ENCODE measurements at regions not wholly inside any gene's neighbourhood (a gene's known extent, or its start where the extent isn't known, plus 50 kb on each side); places are given as distances from the start of the nearest gene placed in this dataset.

DNA sequence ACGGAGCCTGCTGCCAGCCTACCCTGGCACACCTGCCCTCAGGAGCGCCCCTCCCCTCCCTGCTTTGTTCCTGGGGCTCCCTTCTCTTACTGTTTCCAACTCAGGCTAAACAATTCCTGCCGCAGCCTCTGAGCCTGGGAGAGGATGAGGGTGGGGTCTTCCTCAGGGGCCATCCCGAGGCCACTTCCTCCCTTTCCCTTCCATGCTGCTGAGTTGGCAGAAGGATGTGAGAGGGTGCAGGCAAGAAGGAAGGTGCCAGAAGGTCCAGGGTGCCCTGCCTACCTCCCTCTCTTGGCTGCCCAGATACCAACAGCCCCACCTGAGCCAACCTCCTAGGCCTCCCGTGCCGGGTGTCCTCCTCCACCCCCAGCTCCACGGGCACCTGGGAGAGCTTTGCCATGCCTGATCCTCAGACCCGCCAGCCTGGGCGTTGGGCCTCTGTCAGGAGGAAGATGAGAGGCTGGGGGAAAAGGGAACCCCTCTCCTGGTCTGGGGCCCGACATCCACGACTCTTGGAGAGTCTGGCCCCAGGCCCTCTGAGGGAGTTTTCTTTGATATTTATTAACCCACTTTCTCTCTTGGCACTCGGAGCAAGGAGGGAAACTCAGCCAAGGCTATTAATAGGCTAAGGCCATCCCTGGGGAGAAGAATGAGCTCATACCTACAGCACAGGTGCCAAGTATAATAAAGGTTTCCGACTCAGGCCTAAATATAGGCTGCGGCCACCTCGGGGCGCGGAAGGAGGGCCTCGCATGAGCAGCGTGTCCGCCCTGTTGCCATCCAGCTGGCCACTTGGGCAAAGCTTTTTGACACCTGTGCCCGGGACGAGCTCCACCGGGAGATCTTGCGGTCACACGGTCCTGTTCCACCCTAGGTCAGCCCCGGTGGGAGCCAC lies 232.0 kb downstream of the ENGASE start:
- no peak overlapping the region for H3K27ac ChIP-seq (ENCODE audit: low read length)
- no peak overlapping the region for H3K4me3 ChIP-seq (ENCODE audit: low read depth in 1 of 2, low read length in 2 of 2)
- H3K4me1 ChIP-seq (ENCODE audit: control insufficient read depth in 1 of 2, insufficient read depth in 2 of 2, low read length in 2 of 2): peaks cover 0 to 23% of the 10 kb centered on the region in 2 donors
- H3K9me3 ChIP-seq (ENCODE audit: control insufficient read depth in 1 of 2, low read length in 2 of 2): no peaks in the 10 kb centered on the region
- H3K27me3 ChIP-seq (ENCODE audit: low read depth, low read length): no peaks in the 10 kb centered on the region
- no peaks in the 10 kb centered on the region for H3K36me3 ChIP-seq (ENCODE audit: control insufficient read depth in 1 of 2, insufficient read depth in 2 of 2, low read length in 2 of 2)

DNA sequence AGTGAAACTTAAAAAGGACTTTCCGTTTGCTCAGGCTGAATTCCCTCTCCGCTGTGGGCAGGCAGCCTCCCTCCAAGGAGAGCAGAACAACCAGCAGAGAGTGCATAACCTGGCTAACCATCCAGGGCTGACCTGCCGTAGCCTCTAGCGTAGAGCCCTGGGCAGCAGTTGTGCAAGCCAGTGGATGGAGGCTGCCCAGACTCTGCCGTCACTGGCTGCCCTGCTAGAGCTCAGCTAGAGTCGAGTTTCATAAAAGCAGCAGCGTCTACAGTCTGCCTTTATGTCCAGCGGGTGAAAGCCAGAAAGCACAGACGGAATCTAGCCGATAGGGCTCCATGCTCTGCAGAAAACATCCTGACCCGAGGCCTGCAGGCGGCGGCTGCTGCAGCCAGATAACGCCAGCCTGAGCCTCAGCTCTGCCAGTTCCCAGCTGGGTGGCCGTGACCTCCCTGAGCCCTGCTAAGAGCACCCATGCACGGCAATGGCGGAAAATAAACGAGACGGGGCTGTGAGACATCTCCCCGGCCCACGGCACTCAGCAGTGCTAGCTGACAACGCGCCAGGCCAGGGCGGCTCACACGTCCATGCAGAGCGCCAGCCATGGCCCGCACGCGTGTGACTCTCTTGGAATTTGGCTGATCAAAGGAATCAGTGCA lies 231.3 kb downstream of the ENGASE start:
- Histone ChIP-seq H3K27me3 (ENCODE audit: low read depth, low read length) (no peaks in the 10 kb centered on the region), H3K27ac (ENCODE audit: low read length) (no peak overlapping the region), H3K4me1 (ENCODE audit: control insufficient read depth in 1 of 2, insufficient read depth in 2 of 2, low read length in 2 of 2) (peaks cover 0 to 23% of the 10 kb centered on the region in 2 donors), H3K4me3 (ENCODE audit: low read depth in 1 of 2, low read length in 2 of 2) (no peak overlapping the region), H3K9me3 (ENCODE audit: control insufficient read depth in 1 of 2, low read length in 2 of 2) (no peaks in the 10 kb centered on the region), H3K36me3 (ENCODE audit: control insufficient read depth in 1 of 2, insufficient read depth in 2 of 2, low read length in 2 of 2) (no peaks in the 10 kb centered on the region)

DNA sequence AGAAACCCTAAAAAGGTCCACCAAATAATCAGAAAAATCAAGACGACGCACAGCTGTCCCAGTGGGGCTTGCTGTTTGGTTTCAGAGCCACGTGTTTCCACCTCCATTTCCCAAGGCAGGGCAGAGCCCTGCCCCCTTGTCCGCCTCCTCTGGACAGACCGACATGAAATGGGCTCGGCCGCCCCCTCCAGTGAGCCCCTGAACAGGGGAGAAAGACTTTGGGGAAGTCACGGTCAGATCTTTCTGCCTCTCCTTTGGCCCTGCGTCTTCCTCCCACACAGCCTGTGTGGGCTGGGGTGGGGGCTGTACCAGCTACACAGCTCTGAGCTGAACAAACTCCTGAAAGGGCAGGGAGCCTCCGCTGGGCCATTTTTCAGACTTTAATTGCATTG lies 230.7 kb downstream of the ENGASE start:
- Histone ChIP-seq H3K27me3 (ENCODE audit: low read depth, low read length) (no peaks in the 10 kb centered on the region), H3K4me3 (ENCODE audit: low read depth in 1 of 2, low read length in 2 of 2) (no peak overlapping the region), H3K4me1 (ENCODE audit: control insufficient read depth in 1 of 2, insufficient read depth in 2 of 2, low read length in 2 of 2) (peaks cover 0 to 23% of the 10 kb centered on the region in 2 donors), H3K9me3 (ENCODE audit: control insufficient read depth in 1 of 2, low read length in 2 of 2) (no peaks in the 10 kb centered on the region), H3K36me3 (ENCODE audit: control insufficient read depth in 1 of 2, insufficient read depth in 2 of 2, low read length in 2 of 2) (no peaks in the 10 kb centered on the region), H3K27ac (ENCODE audit: low read length) (no peak overlapping the region)

DNA sequence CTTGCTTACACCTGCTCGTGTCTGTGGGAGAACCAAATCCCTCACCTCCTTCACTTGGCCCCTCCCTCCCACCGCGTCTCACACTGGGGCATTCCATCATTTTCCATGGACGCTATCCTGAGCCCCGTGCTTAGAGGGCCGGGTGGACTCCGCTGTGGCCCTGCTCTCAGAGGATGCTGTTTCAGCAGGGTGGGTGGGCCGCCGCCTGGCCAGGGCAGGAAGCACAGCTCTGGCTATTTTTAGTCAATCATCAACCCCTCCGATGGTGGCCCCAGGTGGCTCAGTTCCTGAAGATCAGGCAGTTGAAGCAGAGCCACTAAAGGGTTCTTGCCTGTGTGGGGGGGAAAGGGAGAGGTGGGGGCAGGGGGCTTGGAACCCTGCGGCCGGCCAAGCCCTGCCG lies 230.3 kb downstream of the ENGASE start:
- Histone ChIP-seq H3K4me1 (ENCODE audit: control insufficient read depth in 1 of 2, insufficient read depth in 2 of 2, low read length in 2 of 2) (peaks cover 0 to 23% of the 10 kb centered on the region in 2 donors), H3K4me3 (ENCODE audit: low read depth in 1 of 2, low read length in 2 of 2) (no peak overlapping the region), H3K36me3 (ENCODE audit: control insufficient read depth in 1 of 2, insufficient read depth in 2 of 2, low read length in 2 of 2) (no peaks in the 10 kb centered on the region), H3K27ac (ENCODE audit: low read length) (no peak overlapping the region), H3K27me3 (ENCODE audit: low read depth, low read length) (no peaks in the 10 kb centered on the region), H3K9me3 (ENCODE audit: control insufficient read depth in 1 of 2, low read length in 2 of 2) (no peaks in the 10 kb centered on the region)

DNA sequence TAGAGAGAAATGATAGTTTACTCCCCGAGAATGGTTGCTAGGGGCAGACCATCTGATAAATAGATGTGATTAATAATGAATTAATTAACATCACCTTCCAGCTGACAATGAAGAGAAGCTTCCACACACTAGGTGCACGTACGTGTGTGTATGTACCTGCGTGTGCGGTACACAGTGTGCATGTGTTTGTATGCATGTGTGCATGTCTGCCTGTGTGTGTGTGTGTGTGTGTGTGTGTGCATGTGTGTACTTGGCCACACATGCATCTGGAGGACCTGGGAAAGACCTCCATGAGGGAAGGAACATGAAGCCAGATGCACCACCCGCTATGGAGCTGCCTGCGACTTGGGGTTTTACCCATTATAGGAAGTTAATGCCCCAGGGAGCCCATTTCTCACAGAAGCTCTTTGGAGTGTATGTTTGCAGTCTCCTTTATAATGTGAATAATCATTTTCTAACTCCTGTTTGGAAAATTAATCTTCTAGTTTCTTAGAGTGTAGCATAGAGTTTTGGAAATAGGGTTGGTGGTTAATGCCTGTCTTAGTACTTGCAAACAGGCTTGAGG lies 229.1 kb downstream of the ENGASE start:
- Histone ChIP-seq H3K27me3 (ENCODE audit: low read depth, low read length) (no peaks in the 10 kb centered on the region), H3K36me3 (ENCODE audit: control insufficient read depth in 1 of 2, insufficient read depth in 2 of 2, low read length in 2 of 2) (no peaks in the 10 kb centered on the region), H3K4me1 (ENCODE audit: control insufficient read depth in 1 of 2, insufficient read depth in 2 of 2, low read length in 2 of 2) (peaks cover 0 to 23% of the 10 kb centered on the region in 2 donors), H3K4me3 (ENCODE audit: low read depth in 1 of 2, low read length in 2 of 2) (no peak overlapping the region), H3K27ac (ENCODE audit: low read length) (no peak overlapping the region), H3K9me3 (ENCODE audit: control insufficient read depth in 1 of 2, low read length in 2 of 2) (no peaks in the 10 kb centered on the region)

DNA sequence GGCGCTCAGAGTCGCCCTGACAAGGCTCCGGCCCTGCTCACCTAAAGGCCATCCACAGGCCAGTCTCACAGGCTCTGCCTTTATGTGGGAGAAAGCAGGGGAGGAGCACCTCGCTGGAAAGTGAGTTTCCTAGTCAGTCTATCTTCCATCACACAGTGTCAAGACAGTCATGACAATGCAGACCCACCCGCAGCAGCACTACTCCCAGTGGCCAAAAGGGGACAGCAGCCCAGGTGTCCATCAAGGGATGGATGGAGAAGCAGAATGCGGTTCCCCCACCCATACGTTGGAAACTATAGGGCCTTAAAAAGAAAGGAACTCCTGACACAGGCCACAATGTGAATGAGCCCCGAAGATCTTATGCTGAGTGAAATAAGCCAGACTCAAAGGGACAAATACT lies 226.8 kb downstream of the ENGASE start:
- H3K27ac ChIP-seq (ENCODE audit: low read length): no peak overlapping the region
- H3K27me3 ChIP-seq (ENCODE audit: low read depth, low read length): no peaks in the 10 kb centered on the region
- no peaks in the 10 kb centered on the region for H3K9me3 ChIP-seq (ENCODE audit: control insufficient read depth in 1 of 2, low read length in 2 of 2)
- H3K4me3 ChIP-seq (ENCODE audit: low read depth in 1 of 2, low read length in 2 of 2): no peak overlapping the region
- H3K4me1 ChIP-seq (ENCODE audit: control insufficient read depth in 1 of 2, insufficient read depth in 2 of 2, low read length in 2 of 2): peaks cover 0 to 14% of the 10 kb centered on the region in 2 donors
- no peaks in the 10 kb centered on the region for H3K36me3 ChIP-seq (ENCODE audit: control insufficient read depth in 1 of 2, insufficient read depth in 2 of 2, low read length in 2 of 2)

DNA sequence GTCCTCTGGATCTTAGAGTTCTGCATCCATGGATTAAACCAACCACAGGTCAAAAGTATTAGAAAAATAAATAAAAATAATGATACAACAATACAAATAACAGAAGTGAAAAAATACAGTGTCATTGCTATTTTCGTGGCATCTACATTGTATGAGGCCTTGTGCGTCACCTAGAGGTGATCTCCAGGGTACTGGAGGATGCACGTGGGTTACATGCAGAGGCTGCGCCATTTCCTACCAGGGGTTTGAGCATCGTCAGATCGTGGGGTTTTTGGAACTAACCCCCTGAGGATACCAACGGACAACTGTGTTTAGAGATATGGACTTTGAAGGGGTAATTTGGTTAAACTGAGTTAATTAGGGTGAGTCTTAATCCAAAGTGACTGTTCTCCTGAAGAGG lies 224.7 kb downstream of the ENGASE start:
- H3K27me3 ChIP-seq (ENCODE audit: low read depth, low read length): no peaks in the 10 kb centered on the region
- no peaks in the 10 kb centered on the region for H3K9me3 ChIP-seq (ENCODE audit: control insufficient read depth in 1 of 2, low read length in 2 of 2)
- no peak overlapping the region for H3K27ac ChIP-seq (ENCODE audit: low read length)
- no peaks in the 10 kb centered on the region for H3K36me3 ChIP-seq (ENCODE audit: control insufficient read depth in 1 of 2, insufficient read depth in 2 of 2, low read length in 2 of 2)
- no peaks in the 10 kb centered on the region for H3K4me1 ChIP-seq (ENCODE audit: control insufficient read depth in 1 of 2, insufficient read depth in 2 of 2, low read length in 2 of 2)
- H3K4me3 ChIP-seq (ENCODE audit: low read depth in 1 of 2, low read length in 2 of 2): no peak overlapping the region

DNA sequence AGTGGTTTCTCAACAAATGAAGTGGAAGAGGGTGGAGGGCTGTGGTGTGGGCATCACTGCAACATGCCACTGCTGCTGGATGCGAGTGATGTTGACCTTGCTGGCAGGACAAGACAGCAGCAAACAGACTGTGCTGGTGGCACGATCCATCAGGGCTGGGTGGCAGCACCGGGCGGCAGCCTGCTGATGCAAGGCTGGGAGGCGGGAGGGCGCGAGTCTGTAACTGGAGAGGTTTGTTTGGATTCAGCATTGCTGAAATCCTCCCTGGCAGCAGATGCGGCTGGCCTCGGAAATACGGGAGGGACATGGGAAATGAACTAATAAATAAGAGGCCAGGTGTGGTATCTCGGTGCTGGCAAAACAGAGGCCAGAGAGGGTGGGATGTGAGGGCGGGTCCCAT lies 224.2 kb downstream of the ENGASE start:
- no peaks in the 10 kb centered on the region for H3K27me3 ChIP-seq (ENCODE audit: low read depth, low read length)

DNA sequence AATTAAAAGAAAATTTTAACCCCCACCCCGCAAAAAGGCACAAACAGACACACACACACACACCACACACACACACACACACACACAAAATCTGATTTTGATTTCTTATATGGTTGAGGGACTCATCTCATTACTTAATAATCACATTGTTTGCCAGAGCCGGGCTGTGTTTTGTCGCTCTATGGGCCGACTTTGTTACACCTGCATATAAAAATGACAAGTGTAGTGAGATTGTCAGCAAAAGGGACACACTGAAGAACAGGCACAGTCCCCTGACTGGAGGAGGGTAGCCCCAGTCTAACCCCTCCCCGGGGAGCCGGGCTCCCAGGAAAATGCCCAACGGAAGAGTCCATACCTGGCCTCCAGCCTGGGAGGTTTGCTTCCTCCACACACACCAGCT lies 221.6 kb downstream of the ENGASE start:
- no peaks in the 10 kb centered on the region for H3K9me3 ChIP-seq (ENCODE audit: control insufficient read depth in 1 of 2, low read length in 2 of 2)
- H3K27ac ChIP-seq (ENCODE audit: low read length): no peak overlapping the region
- H3K27me3 ChIP-seq (ENCODE audit: low read depth, low read length): no peaks in the 10 kb centered on the region
- no peak overlapping the region for H3K4me3 ChIP-seq (ENCODE audit: low read depth in 1 of 2, low read length in 2 of 2)
- H3K4me1 ChIP-seq (ENCODE audit: control insufficient read depth in 1 of 2, insufficient read depth in 2 of 2, low read length in 2 of 2): no peaks in the 10 kb centered on the region
- no peaks in the 10 kb centered on the region for H3K36me3 ChIP-seq (ENCODE audit: control insufficient read depth in 1 of 2, insufficient read depth in 2 of 2, low read length in 2 of 2)

More for the DNA sequence above, 224.2 kb downstream of the ENGASE start:
- H3K4me3 ChIP-seq (ENCODE audit: low read depth in 1 of 2, low read length in 2 of 2): no peak overlapping the region
- H3K4me1 ChIP-seq (ENCODE audit: control insufficient read depth in 1 of 2, insufficient read depth in 2 of 2, low read length in 2 of 2): no peaks in the 10 kb centered on the region
- no peak overlapping the region for H3K27ac ChIP-seq (ENCODE audit: low read length)
- no peaks in the 10 kb centered on the region for H3K9me3 ChIP-seq (ENCODE audit: control insufficient read depth in 1 of 2, low read length in 2 of 2)
- no peaks in the 10 kb centered on the region for H3K36me3 ChIP-seq (ENCODE audit: control insufficient read depth in 1 of 2, insufficient read depth in 2 of 2, low read length in 2 of 2)

DNA sequence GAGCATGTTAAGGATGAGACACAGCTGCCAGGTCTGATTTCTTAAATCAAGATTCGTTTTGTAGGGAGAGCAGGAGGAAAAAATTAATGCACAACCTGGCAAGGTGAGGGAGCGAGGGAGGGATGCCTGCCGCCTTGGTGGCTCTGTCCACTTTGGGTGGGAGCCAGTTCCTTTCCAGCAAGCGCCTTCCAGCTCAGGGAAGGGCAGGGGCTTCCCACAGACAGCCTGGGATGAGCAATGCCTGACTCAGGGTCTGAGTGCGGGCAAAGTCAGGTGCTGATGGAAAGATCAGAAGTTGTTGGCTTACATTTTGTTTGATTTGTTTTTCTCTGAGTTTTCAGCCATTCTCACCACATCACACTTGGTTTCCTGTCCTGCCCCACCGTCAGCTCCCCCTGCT lies 220.7 kb downstream of the ENGASE start:
- H3K4me3 ChIP-seq (ENCODE audit: low read depth in 1 of 2, low read length in 2 of 2): no peak overlapping the region
- H3K36me3 ChIP-seq (ENCODE audit: control insufficient read depth in 1 of 2, insufficient read depth in 2 of 2, low read length in 2 of 2): no peaks in the 10 kb centered on the region
- H3K9me3 ChIP-seq (ENCODE audit: control insufficient read depth in 1 of 2, low read length in 2 of 2): no peaks in the 10 kb centered on the region
- no peak overlapping the region for H3K27ac ChIP-seq (ENCODE audit: low read length)
- no peaks in the 10 kb centered on the region for H3K27me3 ChIP-seq (ENCODE audit: low read depth, low read length)
- H3K4me1 ChIP-seq (ENCODE audit: control insufficient read depth in 1 of 2, insufficient read depth in 2 of 2, low read length in 2 of 2): no peaks in the 10 kb centered on the region

DNA sequence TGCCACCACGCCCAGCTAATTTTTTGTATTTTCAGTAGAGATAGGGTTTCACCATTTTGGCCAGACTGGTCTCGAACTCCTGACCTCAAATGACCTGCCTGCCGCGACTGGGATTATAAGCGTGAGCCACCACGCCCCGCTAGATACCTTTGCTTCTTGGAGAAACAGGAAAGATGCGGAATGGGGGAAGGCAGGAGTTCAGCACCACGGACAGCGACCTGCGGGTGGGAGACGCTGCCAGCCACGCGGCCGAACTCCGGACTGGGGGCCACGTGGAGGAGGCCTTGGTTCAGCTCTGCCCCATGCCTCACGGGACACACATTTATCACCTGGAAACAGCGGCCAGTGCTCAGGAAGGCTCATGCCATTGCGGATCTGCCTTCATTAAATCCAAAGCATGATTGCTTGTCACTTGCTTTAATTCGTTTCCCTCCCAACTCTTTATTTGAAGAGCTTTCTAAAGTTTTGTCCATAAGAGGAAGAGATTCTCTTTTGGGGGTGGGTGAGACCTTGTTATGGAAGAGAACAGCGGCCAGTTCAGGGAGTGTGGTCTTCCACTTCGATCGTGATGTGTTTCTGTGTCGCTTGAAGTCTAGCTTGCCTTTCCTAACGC lies 219.9 kb downstream of the ENGASE start:
- Histone ChIP-seq H3K27me3 (ENCODE audit: low read depth, low read length) (no peaks in the 10 kb centered on the region), H3K4me3 (ENCODE audit: low read depth in 1 of 2, low read length in 2 of 2) (no peak overlapping the region), H3K4me1 (ENCODE audit: control insufficient read depth in 1 of 2, insufficient read depth in 2 of 2, low read length in 2 of 2) (no peaks in the 10 kb centered on the region), H3K36me3 (ENCODE audit: control insufficient read depth in 1 of 2, insufficient read depth in 2 of 2, low read length in 2 of 2) (no peaks in the 10 kb centered on the region), H3K27ac (ENCODE audit: low read length) (no peak overlapping the region), H3K9me3 (ENCODE audit: control insufficient read depth in 1 of 2, low read length in 2 of 2) (no peaks in the 10 kb centered on the region)

Data from muscle layer of duodenum (tissue), 2 donors.